GM21367 (cell line): ENCODE measurements at regions not wholly inside any gene's neighbourhood (a gene's known extent, or its start where the extent isn't known, plus 50 kb on each side); places are given as distances from the start of the nearest gene placed in this dataset.
"Not testable (repeated sequence)": the region's sequence is repeated elsewhere in the genome, so short reads cannot be mapped to it uniquely, and the experiment has no call there.

Experiments used
- ATAC-seq: cut with Tn5 transposase; IDR thresholded peaks from one replicate; pipeline ENCODE4 v1.9.1; 2021; ENCODE audit not compliant: unreplicated experiment

DNA sequence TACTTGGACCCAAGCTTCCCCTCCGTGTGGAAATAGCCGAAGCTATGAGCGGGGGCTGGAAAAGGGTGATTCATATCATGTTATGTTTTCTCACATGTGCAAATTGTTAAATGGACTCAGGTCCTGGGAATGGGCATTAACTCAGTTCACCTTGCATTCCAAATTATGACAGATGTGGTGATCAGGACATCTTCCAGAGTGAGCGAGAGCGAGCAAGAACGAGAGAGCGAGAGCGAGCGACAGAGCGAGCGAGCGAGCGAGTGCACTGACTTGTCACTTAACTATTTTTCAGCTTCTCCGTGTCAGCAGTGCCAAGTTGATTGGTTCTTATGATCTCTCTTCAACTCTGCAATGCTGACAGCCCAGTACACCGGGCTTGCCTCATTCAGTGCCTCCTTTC lies 437.4 kb upstream of the NRSN1 start:
- ATAC-seq, result no peak

- no peak for ATAC-seq
Measured at GRCh38 chr6:23690453-23691049, 435.5 kb upstream of the NRSN1 start.

DNA sequence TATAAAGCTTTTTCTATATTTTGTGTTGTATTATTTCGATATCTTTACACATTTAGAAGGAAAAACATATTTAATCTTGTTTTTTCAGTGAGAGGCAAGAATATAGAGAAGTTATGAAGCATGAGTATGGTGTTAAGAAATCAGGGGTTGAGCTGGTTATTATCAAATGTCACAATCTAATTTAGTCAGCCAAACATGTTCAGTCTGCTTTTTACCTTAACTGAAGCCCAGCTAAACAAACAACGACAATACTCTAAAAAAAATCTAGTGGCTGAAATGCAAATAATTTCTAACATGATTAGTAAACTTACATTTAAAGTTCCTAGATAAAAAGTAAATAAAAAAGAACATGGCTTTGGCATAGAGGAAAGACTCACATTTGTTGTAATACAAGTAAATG lies 433.8 kb upstream of the NRSN1 start:
- no peak for ATAC-seq

DNA sequence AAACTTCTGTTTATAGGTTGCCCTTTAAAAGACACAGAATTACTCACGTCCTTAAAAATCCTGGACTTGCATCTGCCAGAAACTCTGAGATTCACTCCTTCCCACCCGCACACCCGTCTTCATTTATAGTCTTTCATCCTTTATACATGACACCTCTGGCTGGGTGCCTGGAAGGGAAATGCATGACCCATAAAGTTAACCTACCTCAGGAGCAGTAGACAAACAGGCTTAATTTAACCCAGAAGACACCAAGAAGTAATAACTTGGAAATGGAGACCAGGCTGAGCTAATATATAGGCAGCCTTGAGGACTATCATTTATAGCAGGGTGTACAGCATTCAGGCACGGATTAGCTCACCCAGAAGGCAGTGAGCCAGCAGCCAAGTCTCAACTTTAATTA lies 429.0 kb upstream of the NRSN1 start:
- no peak for ATAC-seq

GRCh38 chr6:23704479-23705052 lies 421.4 kb upstream of the NRSN1 start:
- no peak for ATAC-seq

- ATAC-seq, result no peak
Measured at GRCh38 chr6:23705697-23706096, 420.3 kb upstream of the NRSN1 start.

DNA sequence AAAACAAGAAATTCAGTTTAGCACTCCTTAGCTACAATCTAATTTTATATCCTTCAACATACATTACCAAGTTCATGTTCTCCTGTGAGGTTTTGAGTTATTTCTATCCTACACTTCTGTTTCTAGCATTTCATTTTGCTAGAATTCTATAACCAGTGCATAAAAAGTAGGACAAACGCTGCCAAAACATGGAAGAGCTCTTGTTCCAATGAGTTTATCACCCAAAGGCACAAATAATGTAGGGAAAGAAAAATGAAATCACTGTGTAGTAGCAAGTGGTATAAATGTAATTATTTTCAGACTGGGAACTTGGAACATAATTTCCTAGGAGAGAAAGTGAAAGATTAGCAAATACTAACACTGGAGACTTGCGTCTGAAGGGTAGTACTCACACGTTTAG lies 413.3 kb upstream of the NRSN1 start:
- ATAC-seq, result no peak

DNA sequence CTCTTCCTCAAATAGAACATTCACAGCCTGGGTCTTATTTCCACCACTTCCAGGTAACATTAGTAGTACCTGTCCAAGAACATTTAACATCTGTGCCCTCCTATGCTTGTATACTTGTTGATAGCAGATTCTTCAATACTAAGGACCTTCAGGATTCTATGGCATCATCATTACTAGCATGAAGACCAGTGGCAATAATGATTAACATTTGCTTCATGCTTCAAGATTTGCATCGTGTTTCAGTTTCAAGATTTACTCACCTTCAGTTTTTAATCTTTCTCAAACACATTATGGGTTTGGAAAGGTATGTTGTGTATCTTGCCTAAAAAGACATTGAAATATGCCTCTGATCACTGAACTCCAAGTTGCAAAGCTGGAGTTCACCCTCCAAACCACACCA lies 412.8 kb upstream of the NRSN1 start:
- ATAC-seq, result no peak

- no peak for ATAC-seq
Measured at GRCh38 chr6:23728707-23729106, 397.3 kb upstream of the NRSN1 start.

DNA sequence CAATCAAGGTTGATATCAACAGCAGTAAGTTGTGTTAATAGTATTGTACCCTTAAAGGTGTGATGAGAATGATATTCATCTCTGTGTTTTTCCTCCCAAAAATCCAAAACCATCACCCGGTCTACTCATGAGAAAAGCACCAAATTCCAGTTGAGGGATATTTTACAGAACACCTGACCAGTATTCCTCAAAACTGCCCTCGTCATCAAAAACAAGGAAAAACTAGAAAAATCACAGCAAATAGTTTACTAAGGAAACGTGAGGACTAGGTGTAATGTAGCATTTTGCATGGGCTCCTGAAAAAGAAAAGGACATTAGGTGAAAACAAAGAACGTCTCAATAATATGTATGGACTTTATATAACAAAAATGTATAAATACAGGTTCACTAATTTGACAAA lies 394.4 kb upstream of the NRSN1 start:
- no peak for ATAC-seq

GRCh38 chr6:23732521-23732920 lies 393.5 kb upstream of the NRSN1 start:
- no peak for ATAC-seq

DNA sequence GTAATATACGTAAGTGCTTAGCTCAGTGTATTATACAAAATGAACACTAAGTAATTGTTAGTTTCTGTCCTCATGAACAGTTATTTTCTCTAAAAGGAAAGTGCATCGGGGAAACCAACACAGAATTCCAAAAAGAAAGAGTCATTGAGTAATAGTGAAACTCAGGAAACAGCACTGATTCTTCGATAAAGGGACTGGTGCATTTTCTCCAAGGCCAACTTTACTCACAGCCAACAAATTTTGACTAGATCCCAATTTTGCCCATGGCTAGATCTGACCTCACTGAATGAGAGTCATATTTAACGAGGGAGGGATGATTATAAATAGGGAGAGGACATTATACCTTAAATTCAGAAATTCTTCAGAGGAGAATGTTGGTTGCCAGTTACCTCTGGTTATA lies 390.9 kb upstream of the NRSN1 start:
- ATAC-seq, result no peak

- no peak for ATAC-seq
Measured at GRCh38 chr6:23736577-23736976, 389.4 kb upstream of the NRSN1 start.

- ATAC-seq, result no peak
Measured at GRCh38 chr6:23747239-23747638, 378.8 kb upstream of the NRSN1 start.

- ATAC-seq, result no peak
Measured at GRCh38 chr6:23752414-23752813, 373.6 kb upstream of the NRSN1 start.

DNA sequence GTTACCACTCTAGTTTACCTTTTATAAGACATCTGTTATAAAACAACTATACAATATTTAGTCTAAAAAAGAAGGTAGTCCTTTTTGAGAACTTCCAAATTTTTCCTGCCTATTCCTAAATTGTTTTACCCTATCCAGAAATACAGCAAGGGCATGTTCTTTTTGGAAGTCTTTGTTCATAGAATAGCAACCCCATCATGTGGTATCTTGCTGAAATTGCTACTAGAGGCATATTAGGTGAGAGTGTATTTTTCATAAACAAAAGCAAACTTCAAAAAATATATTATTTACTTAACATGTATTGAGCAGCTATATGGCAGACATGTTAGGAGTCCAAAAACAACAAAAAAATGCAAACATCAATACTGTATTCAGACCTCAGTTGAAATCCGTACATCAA lies 371.8 kb upstream of the NRSN1 start:
- no peak for ATAC-seq

DNA sequence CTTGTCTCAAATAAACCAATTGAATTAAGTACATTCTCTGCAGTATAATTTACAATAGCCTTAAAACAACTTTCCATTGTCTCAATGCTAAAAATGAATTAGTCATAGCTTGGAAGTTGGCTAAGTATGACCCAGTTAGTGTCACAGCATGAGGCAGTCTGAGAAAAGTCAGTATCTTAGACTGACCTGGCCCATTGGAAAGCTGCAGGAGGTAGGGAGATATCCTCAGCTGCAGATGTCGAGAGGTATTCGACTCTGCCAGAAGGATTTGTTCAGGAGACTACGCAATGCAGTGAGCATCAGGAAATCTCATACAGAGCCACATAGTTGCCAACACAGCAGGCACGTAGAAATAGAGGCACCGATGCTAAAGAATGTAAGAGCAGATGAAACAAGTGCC lies 350.9 kb upstream of the NRSN1 start:
- ATAC-seq, result no peak

GRCh38 chr6:23783901-23784300 lies 342.1 kb upstream of the NRSN1 start:
- no peak for ATAC-seq

- ATAC-seq, result no peak
Measured at GRCh38 chr6:23784301-23784919, 341.6 kb upstream of the NRSN1 start.

- no peak for ATAC-seq
Measured at GRCh38 chr6:23790756-23791155, 335.3 kb upstream of the NRSN1 start.

DNA sequence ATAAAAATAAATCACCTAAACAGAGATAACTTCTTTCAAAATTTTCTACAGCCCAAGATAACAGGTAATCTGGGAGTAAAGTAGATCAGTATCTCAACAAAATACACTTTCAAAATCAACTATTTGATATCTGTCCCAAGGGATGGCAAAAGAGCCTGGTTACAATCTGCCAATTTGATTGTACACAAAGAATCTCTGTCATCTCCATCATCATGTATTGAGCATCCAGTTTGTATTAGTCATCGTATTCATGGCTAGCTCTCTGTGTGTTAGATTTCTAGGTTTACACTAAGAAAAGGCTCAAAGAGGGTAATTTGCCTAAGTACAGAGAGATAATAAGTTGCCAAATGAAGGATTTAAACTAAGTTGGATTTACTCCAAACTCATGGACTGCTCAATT lies 329.0 kb upstream of the NRSN1 start:
- ATAC-seq, result no peak

GRCh38 chr6:23804289-23804688 lies 321.7 kb upstream of the NRSN1 start:
- ATAC-seq, result not testable (repeated sequence)

GRCh38 chr6:23821141-23821540 lies 304.9 kb upstream of the NRSN1 start:
- not testable (repeated sequence) for ATAC-seq
